GM23338 (cell line): ENCODE measurements at regions not wholly inside any gene's neighbourhood (a gene's known extent, or its start where the extent isn't known, plus 50 kb on each side); places are given as distances from the start of the nearest gene placed in this dataset.

Experiments
- CREB1 ChIP-seq: fragments of 250-450 bp; sonication (Bioruptor Pico); IDR thresholded peaks from 2 replicates; pipeline ENCODE4 v1.5.0; 2020; ENCODE audit warnings: low read depth, mild to moderate bottlenecking, moderate library complexity
- EZH2 ChIP-seq: fragments of 200-600 bp; sonication (generic); IDR thresholded peaks from one replicate; pipeline ENCODE4 v1.8.0; 2017; ENCODE audit warnings: antibody characterized with exemption, mild to moderate bottlenecking, low read depth; ENCODE audit not compliant: unreplicated experiment
- EZH2phosphoT487 ChIP-seq: fragments of 200-600 bp; sonication (generic); IDR thresholded peaks from one replicate; pipeline ENCODE4 v1.8.1; 2018; ENCODE audit warnings: antibody characterized with exemption; ENCODE audit not compliant: unreplicated experiment
- POLR2AphosphoS5 ChIP-seq: IDR thresholded peaks from 2 replicates; pipeline ENCODE4 v1.6.1; 2016; ENCODE audit warnings: antibody characterized with exemption, low read depth
- TF ChIP-seq, protein P1 (sequence below), 2 experiments: fragments of 200-600 bp in 1 of 2; sonication (generic) in 1 of 2; conservative IDR thresholded peaks; 2 replicates each; pipeline versions ENCODE4 v1.5.1 to v1.6.1; 2016 to 2017; ENCODE audit warnings: antibody characterized with exemption in 2 of 2, low read depth in 2 of 2, mild to moderate bottlenecking in 2 of 2, moderate library complexity in 1 of 2

DNA sequence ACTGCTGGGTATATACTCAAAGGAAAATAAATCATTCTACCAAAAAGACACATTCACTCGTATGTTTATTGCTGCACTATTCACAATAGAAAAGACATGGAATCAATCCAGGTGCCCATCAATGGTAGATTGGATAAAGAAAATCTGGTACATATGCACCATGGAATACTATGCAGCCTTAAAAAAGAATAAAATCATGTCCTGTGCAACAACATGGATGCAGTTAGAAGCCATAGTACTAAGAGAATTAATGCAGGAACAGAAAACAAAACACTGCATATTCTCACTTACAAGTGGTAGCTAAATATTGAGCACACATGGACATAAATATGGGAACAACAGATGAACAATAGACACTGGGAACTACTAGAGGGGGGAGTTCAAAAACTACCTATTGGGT, 96.3 kb downstream of the FAM76B start:
- TF ChIP-seq EZH2 (no peak), POLR2AphosphoS5 (no peak), CREB1 (CRISPR knock-in tag) (no peak), EZH2phosphoT487 (no peak)
- TF ChIP-seq, protein P1, sequence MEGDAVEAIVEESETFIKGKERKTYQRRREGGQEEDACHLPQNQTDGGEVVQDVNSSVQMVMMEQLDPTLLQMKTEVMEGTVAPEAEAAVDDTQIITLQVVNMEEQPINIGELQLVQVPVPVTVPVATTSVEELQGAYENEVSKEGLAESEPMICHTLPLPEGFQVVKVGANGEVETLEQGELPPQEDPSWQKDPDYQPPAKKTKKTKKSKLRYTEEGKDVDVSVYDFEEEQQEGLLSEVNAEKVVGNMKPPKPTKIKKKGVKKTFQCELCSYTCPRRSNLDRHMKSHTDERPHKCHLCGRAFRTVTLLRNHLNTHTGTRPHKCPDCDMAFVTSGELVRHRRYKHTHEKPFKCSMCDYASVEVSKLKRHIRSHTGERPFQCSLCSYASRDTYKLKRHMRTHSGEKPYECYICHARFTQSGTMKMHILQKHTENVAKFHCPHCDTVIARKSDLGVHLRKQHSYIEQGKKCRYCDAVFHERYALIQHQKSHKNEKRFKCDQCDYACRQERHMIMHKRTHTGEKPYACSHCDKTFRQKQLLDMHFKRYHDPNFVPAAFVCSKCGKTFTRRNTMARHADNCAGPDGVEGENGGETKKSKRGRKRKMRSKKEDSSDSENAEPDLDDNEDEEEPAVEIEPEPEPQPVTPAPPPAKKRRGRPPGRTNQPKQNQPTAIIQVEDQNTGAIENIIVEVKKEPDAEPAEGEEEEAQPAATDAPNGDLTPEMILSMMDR (conservative IDR thresholded peaks at IDR 0.05; ENCODE audit: low read depth in 2 of 2) = no peak
